ENCODE measurements at regions not wholly inside any gene's neighbourhood (a gene's known extent, or its start where the extent isn't known, plus 50 kb on each side); places are given as distances from the start of the nearest gene placed in this dataset.

DNA sequence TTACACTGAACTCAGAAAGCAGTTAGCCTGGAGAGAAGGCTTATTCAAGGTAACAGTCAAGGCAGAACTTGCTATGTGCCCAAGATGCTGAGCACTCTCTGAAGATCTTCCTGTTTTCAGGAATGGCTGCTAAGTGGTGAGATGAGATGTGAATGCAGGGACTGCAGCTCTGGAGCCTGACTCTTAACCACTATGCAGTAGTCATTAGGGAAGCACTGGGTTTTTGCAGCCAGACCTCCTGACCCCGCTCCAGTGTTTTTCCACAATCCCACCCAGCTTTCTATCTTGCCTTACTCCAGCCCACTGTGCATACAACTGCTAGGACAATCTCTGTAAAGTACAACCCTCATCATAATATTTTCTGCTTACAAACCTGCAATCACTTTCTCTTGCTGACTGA is 95.2 kb upstream of the LNX1 start:
- in situ Hi-C loops (cut with MboI; ENCODE audit: low pct_unique_long_range_greater_than_20kb, low sequenced_read_pairs, unreplicated experiment), result no loop called here

DNA sequence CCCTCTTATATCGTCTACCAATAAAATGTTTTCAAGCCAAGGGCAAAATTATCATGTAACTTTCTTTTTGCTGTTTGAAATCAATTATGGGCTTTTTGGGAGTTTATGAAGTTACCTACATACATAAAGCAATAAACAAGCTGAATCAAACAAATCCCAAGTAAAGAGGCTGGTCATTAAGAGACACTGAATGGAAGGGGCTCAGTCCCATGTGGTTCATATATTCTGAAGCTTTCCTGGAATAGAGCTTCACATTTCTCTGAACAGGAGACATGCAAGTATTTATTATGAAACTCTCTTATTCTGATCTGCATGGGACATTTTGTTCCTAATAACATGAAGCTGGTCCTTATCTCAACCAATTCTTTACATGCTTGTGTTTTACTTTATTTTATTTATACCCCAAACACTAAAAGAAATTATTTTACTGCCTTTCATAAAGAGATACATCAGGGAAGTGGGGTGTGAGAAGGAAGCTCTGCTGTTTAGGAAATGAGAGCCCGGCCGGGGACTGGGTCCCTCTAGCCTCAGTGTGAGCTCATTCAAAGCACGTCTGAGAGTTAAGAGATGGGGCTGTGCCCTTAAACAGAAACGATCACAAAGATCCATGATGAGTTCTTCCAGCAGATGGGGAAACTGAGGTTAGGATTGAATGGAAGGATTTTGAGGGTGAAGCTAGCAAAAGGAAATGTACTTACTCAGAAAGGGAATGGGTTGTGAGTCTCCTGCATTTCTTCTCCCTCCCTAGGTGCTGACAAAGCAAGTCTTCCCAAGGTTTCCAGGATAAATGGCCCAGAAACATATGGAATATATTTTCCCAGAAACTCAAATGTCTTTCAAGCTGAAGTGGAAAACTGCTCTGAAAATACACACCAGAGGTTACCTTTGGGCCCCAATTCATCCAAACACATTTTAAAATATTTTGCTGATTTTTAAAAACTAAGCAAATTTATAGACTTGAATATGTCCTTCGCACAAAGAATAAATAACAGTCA is 93.1 kb upstream of the LNX1 start:
- no peak for DNase-seq (ENCODE audit: low spot score)
- in situ Hi-C loops (cut with MboI; ENCODE audit: low pct_unique_long_range_greater_than_20kb, low sequenced_read_pairs, unreplicated experiment), result no loop called here
- TF ChIP-seq CTCF (IDR thresholded peaks at IDR 0.05; ENCODE audit: extremely low read depth, insufficient read depth, missing control alignments), result no peak

More for the DNA sequence above, 95.2 kb upstream of the LNX1 start:
- DNase-seq (ENCODE audit: low spot score), result no peak
- no peak for TF ChIP-seq CTCF (IDR thresholded peaks at IDR 0.05; ENCODE audit: extremely low read depth, insufficient read depth, missing control alignments)

DNA sequence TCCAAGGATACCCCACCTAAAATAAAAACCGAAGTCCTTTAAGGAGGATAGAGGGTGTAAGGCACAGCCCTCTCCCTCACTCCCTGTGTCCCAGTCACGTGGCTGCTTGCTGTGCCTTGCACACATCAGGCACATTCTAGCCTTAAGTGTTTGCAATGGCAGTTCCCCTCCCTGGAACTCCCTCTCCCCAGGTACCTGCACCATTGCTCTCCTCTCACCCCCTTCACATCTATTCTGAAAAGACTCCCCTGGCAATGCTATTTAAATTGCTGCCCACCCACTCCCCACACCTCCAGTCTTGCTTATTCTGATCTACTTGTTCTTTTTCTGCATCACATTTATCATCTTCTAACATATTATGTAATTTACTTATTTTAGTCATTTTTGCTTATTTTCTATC is 91.6 kb upstream of the LNX1 start:
- no peak for TF ChIP-seq CTCF (IDR thresholded peaks at IDR 0.05; ENCODE audit: extremely low read depth, insufficient read depth, missing control alignments)
- in situ Hi-C loops (cut with MboI; ENCODE audit: low pct_unique_long_range_greater_than_20kb, low sequenced_read_pairs, unreplicated experiment), result no loop called here
- DNase-seq (ENCODE audit: low spot score), result no peak

DNA sequence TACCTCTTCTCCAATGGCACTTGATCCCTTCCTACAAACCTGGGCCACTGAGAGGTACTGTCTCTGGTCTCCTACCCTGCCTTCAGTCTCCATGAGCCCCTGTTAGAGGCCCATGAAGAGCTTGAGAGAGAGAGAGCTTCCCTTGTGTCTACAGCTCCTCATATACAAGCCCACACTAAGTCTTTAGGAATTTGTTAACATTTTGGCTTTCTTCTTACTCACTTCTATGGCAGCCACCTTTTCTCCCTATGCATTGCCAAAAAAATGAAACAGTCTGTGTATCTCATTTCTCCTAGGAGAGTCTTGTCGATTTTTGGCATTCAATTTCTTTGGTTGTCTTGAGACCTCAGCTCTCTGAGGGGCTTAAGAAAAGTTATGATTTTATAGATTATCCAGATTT is 90.9 kb upstream of the LNX1 start:
- in situ Hi-C loops (cut with MboI; ENCODE audit: low pct_unique_long_range_greater_than_20kb, low sequenced_read_pairs, unreplicated experiment), result no loop called here
- TF ChIP-seq CTCF (IDR thresholded peaks at IDR 0.05; ENCODE audit: extremely low read depth, insufficient read depth, missing control alignments), result no peak
- no peak for DNase-seq (ENCODE audit: low spot score)

DNA sequence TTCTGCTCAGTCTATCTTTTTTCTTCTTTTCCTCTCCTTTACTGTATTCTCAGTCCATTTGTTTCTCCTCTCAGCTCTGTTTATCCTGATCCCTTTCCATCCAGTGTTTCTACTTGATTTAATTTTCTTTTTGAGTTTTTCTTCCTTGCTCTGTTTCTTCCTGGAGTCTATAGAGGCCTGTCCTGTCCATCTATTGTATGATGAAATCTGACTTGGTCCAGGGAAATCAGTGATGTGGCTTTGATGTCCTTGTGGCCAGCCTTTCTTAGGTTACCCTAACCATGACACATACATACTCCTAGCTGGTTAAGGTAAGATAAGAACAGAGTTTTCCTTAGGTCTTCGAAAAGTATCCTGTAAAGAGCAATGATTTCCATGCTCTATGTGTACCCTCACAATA is 89.3 kb upstream of the LNX1 start:
- TF ChIP-seq CTCF (IDR thresholded peaks at IDR 0.05; ENCODE audit: extremely low read depth, insufficient read depth, missing control alignments), result no peak
- no peak for DNase-seq (ENCODE audit: low spot score)
- in situ Hi-C loops (cut with MboI; ENCODE audit: low pct_unique_long_range_greater_than_20kb, low sequenced_read_pairs, unreplicated experiment), result no loop called here

DNA sequence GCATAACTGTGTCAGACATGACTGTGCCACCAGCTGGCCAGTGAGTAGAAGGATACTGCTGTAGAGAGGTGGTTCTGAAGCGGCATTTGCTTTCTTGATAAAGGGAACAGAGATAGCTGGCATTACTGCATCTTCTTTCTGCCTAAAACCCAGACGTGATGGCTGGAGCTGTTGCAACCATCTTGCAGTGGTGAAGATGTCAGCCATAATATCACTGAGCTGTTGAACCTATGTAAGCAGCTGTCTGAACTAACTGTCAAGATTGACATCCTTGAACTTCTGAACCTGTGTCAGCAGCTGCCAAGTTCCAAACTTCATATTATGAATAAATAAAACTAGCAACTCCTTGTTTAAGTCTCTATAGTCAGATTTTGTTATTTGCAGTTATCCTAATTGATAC is 88.9 kb upstream of the LNX1 start:
- in situ Hi-C loops (cut with MboI; ENCODE audit: low pct_unique_long_range_greater_than_20kb, low sequenced_read_pairs, unreplicated experiment), result no loop called here
- no peak for TF ChIP-seq CTCF (IDR thresholded peaks at IDR 0.05; ENCODE audit: extremely low read depth, insufficient read depth, missing control alignments)
- no peak for DNase-seq (ENCODE audit: low spot score)
